Thoracic aorta (tissue), 2 donors: ENCODE measurements at regions not wholly inside any gene's neighbourhood (a gene's known extent, or its start where the extent isn't known, plus 50 kb on each side); places are given as distances from the start of the nearest gene placed in this dataset.

Experiments
- ATAC-seq: fragments of 150-250 bp; one replicate; pipeline ENCODE4 v1.8.0; 2017; ENCODE audit warnings: low read depth; ENCODE audit not compliant: insufficient number of reproducible peaks, low FRiP score
- DNase-seq: peaks from one replicate; pipeline ENCODE4 v3.0.0-alpha.2; 2020; ENCODE audit warnings: low spot score
- H3K27ac ChIP-seq, 2 donors: fragments of 200-600 bp; sonication (generic); 1 replicate in 1 of 2; 2 replicates in 1 of 2; pipeline ENCODE4 v1.5.1; 2016; ENCODE audit warnings: mild to moderate bottlenecking in 2 of 2, moderate library complexity in 2 of 2
- H3K27me3 ChIP-seq: fragments of 200-600 bp; sonication (generic); replicated peaks from 2 replicates; pipeline ENCODE4 v1.6.0; 2016; ENCODE audit warnings: mild to moderate bottlenecking; ENCODE audit not compliant: insufficient read depth
- H3K36me3 ChIP-seq: fragments of 200-600 bp; sonication (generic); one replicate; pipeline ENCODE4 v1.5.1; 2016
- H3K4me1 ChIP-seq, 2 donors: fragments of 200-600 bp; sonication (generic); 1 replicate in 1 of 2; 2 replicates in 1 of 2; pipeline versions ENCODE4 v1.5.1 to v1.6.0; 2016; ENCODE audit warnings: low read depth in 2 of 2, mild to moderate bottlenecking in 1 of 2; ENCODE audit not compliant: control insufficient read depth in 1 of 2
- H3K4me3 ChIP-seq: fragments of 200-600 bp; sonication (generic); 2 replicates; pipeline ENCODE4 v1.5.1; 2016; ENCODE audit warnings: mild to moderate bottlenecking
- H3K9me3 ChIP-seq: fragments of 200-600 bp; sonication (generic); 2 replicates; pipeline ENCODE4 v1.5.1; 2016
- CTCF ChIP-seq: fragments of 200-600 bp; sonication (generic); IDR thresholded peaks from one replicate; pipeline ENCODE4 v1.5.1; 2019; ENCODE audit warnings: antibody characterized with exemption

GRCh38 chr7:153891990-153892389 is 160.2 kb upstream of the DPP6 start:
- H3K4me1 ChIP-seq, result no peaks in the 10 kb centered on the region
- no peaks in the 10 kb centered on the region for H3K27me3 ChIP-seq
- no peak overlapping the region for H3K4me3 ChIP-seq
- H3K27ac ChIP-seq, result no peak overlapping the region
- DNase-seq, result no peak
- H3K9me3 ChIP-seq, result no peaks in the 10 kb centered on the region
- no peak for ATAC-seq
- no peak for TF ChIP-seq CTCF
- no peaks in the 10 kb centered on the region for H3K36me3 ChIP-seq

- no peaks in the 10 kb centered on the region for H3K4me1 ChIP-seq
- no peaks in the 10 kb centered on the region for H3K36me3 ChIP-seq
- no peak overlapping the region for H3K27ac ChIP-seq
- DNase-seq (no peak), ATAC-seq (no peak)
- no peak overlapping the region for H3K4me3 ChIP-seq
- TF ChIP-seq CTCF, result no peak
- no peaks in the 10 kb centered on the region for H3K27me3 ChIP-seq
- no peaks in the 10 kb centered on the region for H3K9me3 ChIP-seq
Observed at GRCh38 chr7:153902862-153903261, 149.3 kb upstream of the DPP6 start.

DNA sequence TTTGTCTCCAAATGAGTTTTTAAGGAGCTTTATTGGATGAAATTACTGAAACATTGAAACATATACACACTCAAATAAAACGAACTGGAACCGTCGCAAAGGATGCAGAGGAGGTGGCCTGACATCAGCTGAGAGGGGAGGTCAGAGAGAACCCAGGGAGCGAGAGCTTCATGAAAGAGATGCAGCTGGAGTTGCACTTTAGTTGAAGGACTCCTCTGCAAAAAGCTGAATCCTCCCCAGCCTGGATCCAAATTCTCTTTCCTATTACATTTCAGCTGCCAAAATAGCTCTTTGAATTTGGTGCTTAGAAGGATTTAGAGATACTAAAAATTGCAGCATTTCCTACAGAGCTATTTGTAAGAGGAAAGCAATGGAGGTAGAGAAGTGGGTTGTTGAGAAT is 140.0 kb upstream of the DPP6 start:
- Histone ChIP-seq H3K4me3 (no peak overlapping the region), H3K27ac (no peak overlapping the region), H3K4me1 (no peaks in the 10 kb centered on the region), H3K27me3 (no peaks in the 10 kb centered on the region), H3K36me3 (no peaks in the 10 kb centered on the region), H3K9me3 (no peaks in the 10 kb centered on the region)
- TF ChIP-seq CTCF, result no peak
- DNase-seq, result no peak
- no peak for ATAC-seq

- H3K9me3 ChIP-seq, result no peaks in the 10 kb centered on the region
- no peak for TF ChIP-seq CTCF
- no peak overlapping the region for H3K4me3 ChIP-seq
- H3K4me1 ChIP-seq, result no peaks in the 10 kb centered on the region
- no peak for DNase-seq
- ATAC-seq, result no peak
- H3K36me3 ChIP-seq, result no peaks in the 10 kb centered on the region
- no peak overlapping the region for H3K27ac ChIP-seq
- H3K27me3 ChIP-seq, result no peaks in the 10 kb centered on the region
Observed at GRCh38 chr7:153920126-153920525, 132.1 kb upstream of the DPP6 start.

- H3K36me3 ChIP-seq, result no peaks in the 10 kb centered on the region
- H3K27me3 ChIP-seq, result no peaks in the 10 kb centered on the region
- H3K27ac ChIP-seq, result no peak overlapping the region
- no peak for TF ChIP-seq CTCF
- ATAC-seq, result no peak
- H3K4me3 ChIP-seq, result no peak overlapping the region
- DNase-seq, result no peak
- no peaks in the 10 kb centered on the region for H3K9me3 ChIP-seq
- no peaks in the 10 kb centered on the region for H3K4me1 ChIP-seq
Observed at GRCh38 chr7:153920897-153921296, 131.3 kb upstream of the DPP6 start.
